RPMI7951 (cell line): ENCODE measurements at regions not wholly inside any gene's neighbourhood (a gene's known extent, or its start where the extent isn't known, plus 50 kb on each side); places are given as distances from the start of the nearest gene placed in this dataset.

Experiments
- DNase-seq: peaks from one replicate; pipeline ENCODE4 v3.0.0-alpha.2; 2012; ENCODE audit warnings: low read depth

- DNase-seq, result no peak
Observed at GRCh38 chr7:46169384-46169755, 248.3 kb upstream of the IGFBP3 start.

- DNase-seq, result no peak
Observed at GRCh38 chr7:46168671-46169383, 247.8 kb upstream of the IGFBP3 start.

GRCh38 chr7:46168231-46168630, 247.2 kb upstream of the IGFBP3 start:
- no peak for DNase-seq

GRCh38 chr7:46165276-46165675, 244.2 kb upstream of the IGFBP3 start:
- DNase-seq, result no peak

GRCh38 chr7:46164629-46165028, 243.6 kb upstream of the IGFBP3 start:
- DNase-seq, result no peak

GRCh38 chr7:46163246-46163645, 242.2 kb upstream of the IGFBP3 start:
- no peak for DNase-seq

GRCh38 chr7:46162609-46163008, 241.5 kb upstream of the IGFBP3 start:
- peak; percentile 67 for DNase-seq

- peak; percentile 97 for DNase-seq
Observed at GRCh38 chr7:46160861-46161260, 239.8 kb upstream of the IGFBP3 start.

- no peak for DNase-seq
Observed at GRCh38 chr7:46157931-46158330, 236.9 kb upstream of the IGFBP3 start.

GRCh38 chr7:46157404-46157803, 236.3 kb upstream of the IGFBP3 start:
- DNase-seq, result no peak

GRCh38 chr7:46156853-46157252, 235.8 kb upstream of the IGFBP3 start:
- no peak for DNase-seq

GRCh38 chr7:46156086-46156485, 235.0 kb upstream of the IGFBP3 start:
- DNase-seq, result no peak

- DNase-seq, result no peak
Observed at GRCh38 chr7:46155367-46155766, 234.3 kb upstream of the IGFBP3 start.

- DNase-seq, result peak; percentile 43
Observed at GRCh38 chr7:46153951-46154787, 233.1 kb upstream of the IGFBP3 start.

GRCh38 chr7:46153583-46153950, 232.5 kb upstream of the IGFBP3 start:
- no peak for DNase-seq

GRCh38 chr7:46152696-46153095, 231.6 kb upstream of the IGFBP3 start:
- no peak for DNase-seq

GRCh38 chr7:46150721-46151120, 229.6 kb upstream of the IGFBP3 start:
- no peak for DNase-seq

GRCh38 chr7:46150202-46150601, 229.1 kb upstream of the IGFBP3 start:
- no peak for DNase-seq

- no peak for DNase-seq
Observed at GRCh38 chr7:46147871-46148270, 226.8 kb upstream of the IGFBP3 start.

GRCh38 chr7:46146454-46147255, 225.6 kb upstream of the IGFBP3 start:
- peak; percentile 85 for DNase-seq

GRCh38 chr7:46145412-46145811, 224.3 kb upstream of the IGFBP3 start:
- peak; percentile 94 for DNase-seq
